WTC11 (cell line): ENCODE measurements at regions not wholly inside any gene's neighbourhood (a gene's known extent, or its start where the extent isn't known, plus 50 kb on each side); places are given as distances from the start of the nearest gene placed in this dataset.

Experiments used
- ATF1 ChIP-seq: sonication (generic); formaldehyde crosslinking; IDR thresholded peaks from 2 replicates; pipeline ENCODE4 v1.8.1; 2023; ENCODE audit warnings: mild to moderate bottlenecking, moderate library complexity, missing genetic modification reagents
- ATF3 ChIP-seq: sonication (generic); formaldehyde crosslinking; conservative IDR thresholded peaks from 2 replicates; pipeline ENCODE4 v1.8.1; 2022; ENCODE audit warnings: mild to moderate bottlenecking, missing genetic modification reagents
- CTCF ChIP-seq: fragments of 200-600 bp; IDR thresholded peaks from 2 replicates; pipeline ENCODE4 v1.8.0; 2022; ENCODE audit warnings: antibody characterized with exemption
- ERG ChIP-seq: fragments of 250-450 bp; sonication (Bioruptor Pico); IDR thresholded peaks from 2 replicates; pipeline ENCODE4 v1.8.0; 2021; ENCODE audit warnings: mild to moderate bottlenecking
- ETV6 ChIP-seq: sonication (generic); formaldehyde crosslinking; IDR thresholded peaks from 2 replicates; pipeline ENCODE4 v1.8.1; 2022; ENCODE audit warnings: mild to moderate bottlenecking, missing genetic modification reagents
- NR2C2 ChIP-seq: sonication (generic); formaldehyde crosslinking; IDR thresholded peaks from 2 replicates; pipeline ENCODE4 v1.8.0; 2022; ENCODE audit warnings: mild to moderate bottlenecking, missing genetic modification reagents
- USF1 ChIP-seq: sonication (generic); formaldehyde crosslinking; IDR thresholded peaks from 2 replicates; pipeline ENCODE4 v1.8.0; 2022; ENCODE audit warnings: mild to moderate bottlenecking, missing genetic modification reagents

- TF ChIP-seq ERG (no peak), ETV6 (no peak), ATF3 (CRISPR knock-in tag) (no peak), USF1 (no peak), ATF1 (CRISPR knock-in tag) (no peak), CTCF (no peak), NR2C2 (CRISPR knock-in tag) (no peak)
These were observed 355.5 kb downstream of the EDEM1 start for GRCh38 chr3:5543047-5543446.
